HL-60 (cell line): ENCODE measurements at regions not wholly inside any gene's neighbourhood (a gene's known extent, or its start where the extent isn't known, plus 50 kb on each side); places are given as distances from the start of the nearest gene placed in this dataset.

ENCODE experiments used
- DNase-seq, 2 experiments: peaks; one replicate each; pipeline ENCODE4 v3.0.0-alpha.2; 2010 to 2020; ENCODE audit warnings: low read depth in 1 of 2, low spot score in 1 of 2
- H3K27ac ChIP-seq: fragments of 250-450 bp; sonication (Bioruptor Pico); replicated peaks from 2 replicates; pipeline ENCODE4 v1.5.1; 2020; ENCODE audit warnings: mild to moderate bottlenecking, moderate library complexity
- H3K27me3 ChIP-seq: fragments of 250-450 bp; sonication (Bioruptor Pico); 2 replicates; pipeline ENCODE4 v1.5.1; 2021; ENCODE audit warnings: mild to moderate bottlenecking, moderate library complexity; ENCODE audit not compliant: insufficient read depth, poor library complexity, severe bottlenecking
- H3K4me3 ChIP-seq: replicated peaks from 2 replicates; pipeline ENCODE4 v1.5.1; 2011; ENCODE audit warnings: mild to moderate bottlenecking, control low read depth, low read length; ENCODE audit not compliant: insufficient read depth
- CTCF ChIP-seq: IDR thresholded peaks from one replicate; pipeline ENCODE4 v1.5.1; 2011; ENCODE audit warnings: low read length, control low read depth, inconsistent platforms; ENCODE audit not compliant: insufficient read depth
- GABPA ChIP-seq: IDR thresholded peaks from 2 replicates; pipeline ENCODE4 v1.6.1; 2012; ENCODE audit warnings: low read depth
- POLR2AphosphoS5 ChIP-seq: IDR thresholded peaks from 2 replicates; pipeline ENCODE4 v1.6.1; 2012; ENCODE audit warnings: low read depth
- REST ChIP-seq: IDR thresholded peaks from 2 replicates; pipeline ENCODE4 v1.6.1; 2012; ENCODE audit warnings: low read depth; ENCODE audit not compliant: insufficient replicate concordance
- SPI1 ChIP-seq: IDR thresholded peaks from 2 replicates; pipeline ENCODE4 v1.6.1; 2012; ENCODE audit warnings: low read depth, mild to moderate bottlenecking, borderline replicate concordance

DNA sequence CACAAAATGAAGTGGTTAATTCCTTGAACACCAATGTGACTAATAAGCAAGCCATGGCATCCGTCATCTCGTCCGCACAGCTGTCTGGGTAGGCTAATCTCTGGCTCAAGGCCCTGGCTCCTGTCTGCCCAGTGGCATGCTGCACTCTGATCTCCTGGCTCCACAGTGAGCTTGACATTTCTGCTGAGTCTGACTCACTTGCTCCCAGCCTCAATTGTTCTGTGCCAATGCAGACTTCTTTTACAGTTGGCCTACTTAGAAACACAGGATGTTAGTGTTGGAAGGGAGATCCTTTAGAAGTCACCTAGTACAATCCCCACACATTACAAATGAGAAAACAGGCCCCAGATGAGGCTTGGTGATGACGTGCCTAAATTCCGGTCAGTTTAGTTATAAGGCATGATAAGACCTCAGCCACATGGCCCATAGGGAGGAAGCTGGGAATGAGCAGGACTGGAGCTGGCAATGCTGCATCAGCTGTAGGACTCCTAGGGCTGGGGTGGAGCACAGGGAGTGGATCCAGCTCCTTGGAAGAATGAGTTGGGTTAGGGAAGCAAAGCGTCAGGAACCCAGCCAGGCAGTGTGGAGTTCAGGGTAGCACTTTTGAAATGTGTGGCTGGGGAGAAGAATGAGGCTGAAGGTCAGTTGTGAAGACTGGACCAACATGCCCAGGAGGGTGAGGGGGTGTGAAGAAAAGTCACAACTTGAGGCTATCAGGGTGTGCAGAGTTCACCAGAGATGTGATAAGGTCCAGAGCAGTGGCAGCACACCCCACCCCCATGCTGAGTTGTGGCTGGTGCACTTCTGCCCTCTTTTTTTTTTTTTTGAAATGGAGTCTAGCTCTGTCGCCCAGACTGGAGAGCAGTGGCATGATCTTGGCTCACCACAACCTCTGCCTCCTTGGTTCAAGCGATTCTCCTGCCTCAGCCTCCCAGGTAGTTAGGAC is 70.2 kb upstream of the EED start:
- TF ChIP-seq CTCF (no peak), GABPA (no peak), REST (no peak), SPI1 (no peak), POLR2AphosphoS5 (no peak)
- Histone ChIP-seq H3K27me3 (no peaks in the 10 kb centered on the region), H3K4me3 (no peak overlapping the region), H3K27ac (no peak overlapping the region)
- no peak for DNase-seq

GRCh38 chr11:86172894-86173293 is 71.7 kb upstream of the EED start:
- no peak overlapping the region for H3K4me3 ChIP-seq
- DNase-seq: no peak
- H3K27ac ChIP-seq: no peak overlapping the region
- TF ChIP-seq REST: no peak
- no peak for TF ChIP-seq SPI1
- TF ChIP-seq CTCF: no peak
- no peak for TF ChIP-seq GABPA
- TF ChIP-seq POLR2AphosphoS5: no peak
- no peaks in the 10 kb centered on the region for H3K27me3 ChIP-seq

DNA sequence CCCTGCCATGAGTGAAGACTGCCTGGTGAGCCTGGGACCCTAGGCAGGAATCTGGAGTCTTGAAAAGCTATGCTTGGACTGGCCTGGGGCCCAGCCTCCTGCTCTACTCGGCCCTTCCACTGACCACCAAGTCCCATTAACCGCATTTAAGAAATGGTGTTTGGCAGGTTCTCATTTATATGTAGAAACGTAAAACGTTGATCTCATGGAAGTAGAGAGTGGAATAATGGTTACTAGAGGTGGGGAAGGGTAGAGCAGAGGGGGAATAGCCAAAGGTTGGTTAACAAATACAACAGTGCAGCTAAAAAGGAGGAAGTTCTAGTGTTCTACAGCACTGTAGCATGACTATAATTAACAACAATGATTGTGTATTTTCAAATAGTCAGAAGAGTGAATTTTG is 72.9 kb upstream of the EED start:
- Histone ChIP-seq H3K4me3 (no peak overlapping the region), H3K27ac (peak overlapping the region; percentile 22; the same call in 1 of the 2 replicates), H3K27me3 (no peaks in the 10 kb centered on the region)
- no peak for TF ChIP-seq REST
- no peak for TF ChIP-seq SPI1
- TF ChIP-seq GABPA: no peak
- no peak for TF ChIP-seq CTCF
- TF ChIP-seq POLR2AphosphoS5: no peak
- no peak for DNase-seq
